ENCODE measurements at regions not wholly inside any gene's neighbourhood (a gene's known extent, or its start where the extent isn't known, plus 50 kb on each side); places are given as distances from the start of the nearest gene placed in this dataset.
A peak's percentile ranks its signal among the peaks of the same experiment; 100 is the strongest.
"Not testable (repeated sequence)": the region's sequence is repeated elsewhere in the genome, so short reads cannot be mapped to it uniquely, and the experiment has no call there.

GRCh38 chr10:131817866-131818509 is 82.8 kb upstream of the PPP2R2D start:
- no peak overlapping the region for H3K27ac Mint-ChIP-seq
- H3K27me3 Mint-ChIP-seq, result peaks cover 10% of the 10 kb centered on the region
- no peak for DNase-seq
- no peaks in the 10 kb centered on the region for H3K9me3 Mint-ChIP-seq
- no peak overlapping the region for H3K4me3 Mint-ChIP-seq
- no peaks in the 10 kb centered on the region for H3K4me1 Mint-ChIP-seq
- ATAC-seq, result no peak

- Mint-ChIP-seq H3K9me3 (no peaks in the 10 kb centered on the region), H3K4me3 (no peak overlapping the region), H3K27ac (no peak overlapping the region), H3K27me3 (peaks cover 10% of the 10 kb centered on the region), H3K4me1 (no peaks in the 10 kb centered on the region)
- ATAC-seq, result no peak
- no peak for DNase-seq
These were observed 82.1 kb upstream of the PPP2R2D start for GRCh38 chr10:131818510-131819234.

GRCh38 chr10:131819241-131820072 is 81.4 kb upstream of the PPP2R2D start:
- no peak overlapping the region for H3K27ac Mint-ChIP-seq
- no peaks in the 10 kb centered on the region for H3K9me3 Mint-ChIP-seq
- no peaks in the 10 kb centered on the region for H3K4me1 Mint-ChIP-seq
- ATAC-seq, result peak; percentile 31
- H3K4me3 Mint-ChIP-seq, result no peak overlapping the region
- peaks cover 15% of the 10 kb centered on the region for H3K27me3 Mint-ChIP-seq
- peak in 1 of 2 donors; percentile 3 for DNase-seq

GRCh38 chr10:131820626-131821025 is 80.2 kb upstream of the PPP2R2D start:
- Mint-ChIP-seq H3K9me3 (no peaks in the 10 kb centered on the region), H3K27ac (no peak overlapping the region), H3K4me1 (peaks cover 6% of the 10 kb centered on the region), H3K27me3 (peaks cover 26% of the 10 kb centered on the region), H3K4me3 (no peak overlapping the region)
- ATAC-seq, result no peak
- peak in 1 of 2 donors; percentile 5 for DNase-seq

- Mint-ChIP-seq H3K4me3 (no peak overlapping the region), H3K27ac (no peak overlapping the region), H3K27me3 (peaks cover 18% of the 10 kb centered on the region), H3K4me1 (peaks cover 6% of the 10 kb centered on the region), H3K9me3 (no peaks in the 10 kb centered on the region)
- ATAC-seq (no peak), DNase-seq (no peak)
These were observed 79.3 kb upstream of the PPP2R2D start for GRCh38 chr10:131821378-131822012.

GRCh38 chr10:131822013-131822691 is 78.7 kb upstream of the PPP2R2D start:
- Mint-ChIP-seq H3K4me1 (peaks cover 6% of the 10 kb centered on the region), H3K4me3 (no peak overlapping the region), H3K9me3 (no peaks in the 10 kb centered on the region), H3K27me3 (peaks cover 16% of the 10 kb centered on the region), H3K27ac (no peak overlapping the region)
- DNase-seq, result no peak
- ATAC-seq, result no peak

GRCh38 chr10:131822692-131823245 is 78.0 kb upstream of the PPP2R2D start:
- Mint-ChIP-seq H3K27me3 (peaks cover 16% of the 10 kb centered on the region), H3K9me3 (no peaks in the 10 kb centered on the region)

GRCh38 chr10:131823601-131824099 is 77.2 kb upstream of the PPP2R2D start:
- ATAC-seq, DNase-seq, H3K4me1 Mint-ChIP-seq, H3K27ac Mint-ChIP-seq, H3K4me3 Mint-ChIP-seq, H3K9me3 Mint-ChIP-seq: not testable (repeated sequence)
- peaks cover 16% of the 10 kb centered on the region for H3K27me3 Mint-ChIP-seq

More at GRCh38 chr10:131822692-131823245, 78.0 kb upstream of the PPP2R2D start:
- Mint-ChIP-seq H3K4me3 (no peak overlapping the region), H3K27ac (no peak overlapping the region), H3K4me1 (peaks cover 6% of the 10 kb centered on the region)
- ATAC-seq (no peak), DNase-seq (no peak)

- Mint-ChIP-seq H3K4me1 (peaks cover 6% of the 10 kb centered on the region), H3K27ac (peak overlapping the region in 1 of 2 donors; percentile 60), H3K9me3 (no peaks in the 10 kb centered on the region), H3K27me3 (peaks cover 16% of the 10 kb centered on the region), H3K4me3 (no peak overlapping the region)
- no peak for DNase-seq
- no peak for ATAC-seq
These were observed 76.2 kb upstream of the PPP2R2D start for GRCh38 chr10:131824371-131825149.

- Mint-ChIP-seq H3K27ac (peak overlapping the region in 1 of 2 donors; percentile 60), H3K9me3 (no peaks in the 10 kb centered on the region), H3K27me3 (peaks cover 24% of the 10 kb centered on the region), H3K4me1 (peaks cover 6% of the 10 kb centered on the region), H3K4me3 (no peak overlapping the region)
- no peak for ATAC-seq
- DNase-seq, result no peak
These were observed 75.5 kb upstream of the PPP2R2D start for GRCh38 chr10:131825150-131825848.

GRCh38 chr10:131825960-131826650 is 74.7 kb upstream of the PPP2R2D start:
- no peak overlapping the region for H3K4me3 Mint-ChIP-seq
- peaks cover 26% of the 10 kb centered on the region for H3K27me3 Mint-ChIP-seq
- no peak for DNase-seq
- H3K9me3 Mint-ChIP-seq, result no peaks in the 10 kb centered on the region
- ATAC-seq, result no peak
- H3K4me1 Mint-ChIP-seq, result peaks cover 6% of the 10 kb centered on the region
- no peak overlapping the region for H3K27ac Mint-ChIP-seq

GRCh38 chr10:131829156-131829930 is 71.5 kb upstream of the PPP2R2D start:
- Mint-ChIP-seq H3K4me1 (peaks cover 6% of the 10 kb centered on the region), H3K27me3 (peaks cover 33% of the 10 kb centered on the region), H3K9me3 (no peaks in the 10 kb centered on the region), H3K27ac (no peak overlapping the region), H3K4me3 (no peak overlapping the region)
- ATAC-seq (no peak), DNase-seq (no peak)
